IPS DF 6.9 (cell line): ENCODE measurements at regions not wholly inside any gene's neighbourhood (a gene's known extent, or its start where the extent isn't known, plus 50 kb on each side); places are given as distances from the start of the nearest gene placed in this dataset.

Experiments used
- DNase-seq: peaks from one replicate; pipeline ENCODE4 v3.0.0-alpha.2; 2013; ENCODE audit warnings: low read depth, low spot score
- H3K27ac ChIP-seq: one replicate; pipeline ENCODE4 v1.5.1; 2013; ENCODE audit warnings: low read length, control low read depth
- H3K27me3 ChIP-seq: 2 replicates; pipeline ENCODE4 v1.6.1; 2013; ENCODE audit warnings: mild to moderate bottlenecking, low read length; ENCODE audit not compliant: control insufficient read depth, insufficient read depth
- H3K36me3 ChIP-seq: 2 replicates; pipeline ENCODE4 v1.6.1; 2013; ENCODE audit warnings: low read length; ENCODE audit not compliant: control insufficient read depth, insufficient read depth
- H3K4me1 ChIP-seq: 2 replicates; pipeline ENCODE4 v1.6.1; 2013; ENCODE audit warnings: low read length; ENCODE audit not compliant: control insufficient read depth, insufficient read depth
- H3K4me3 ChIP-seq: 2 replicates; pipeline ENCODE4 v1.5.1; 2013; ENCODE audit warnings: mild to moderate bottlenecking, low read length
- H3K9me3 ChIP-seq: 2 replicates; pipeline ENCODE4 v1.6.1; 2013; ENCODE audit warnings: low read length, inconsistent platforms; ENCODE audit not compliant: control insufficient read depth, insufficient read depth
- WGBS: extraction: QIAGEN DNeasy Blood & Tissue Kit; methylation state at CpG from one replicate; pipeline ENCODE4 v1.1.7; 2013; ENCODE audit warnings: mixed read lengths, missing lambda C conversion rate; ENCODE audit not compliant: insufficient read length, insufficient coverage; 5-methylcytosine and 5-hydroxymethylcytosine counted together

DNA sequence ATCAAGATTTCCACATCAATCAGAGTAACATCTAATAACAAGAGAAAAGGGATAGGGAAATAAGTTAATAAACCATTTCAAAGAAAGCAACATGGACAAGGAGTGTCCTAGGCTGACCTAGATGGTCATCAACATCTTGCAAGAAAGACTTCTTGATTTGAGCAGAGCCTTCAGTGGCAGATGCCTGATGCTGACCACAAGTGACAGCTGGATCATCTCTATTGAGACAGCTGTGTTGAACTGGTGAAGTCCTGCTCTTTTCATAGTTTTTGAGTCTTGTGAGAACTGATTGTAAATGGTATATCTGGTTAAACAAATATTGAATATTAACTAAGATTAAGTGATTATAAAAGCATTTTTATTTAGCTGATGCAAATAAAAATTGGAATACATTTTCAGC is 1083.6 kb upstream of the LRFN5 start:
- no peaks in the 10 kb centered on the region for H3K4me1 ChIP-seq
- no peaks in the 10 kb centered on the region for H3K27me3 ChIP-seq
- H3K4me3 ChIP-seq, result no peak overlapping the region
- no peak overlapping the region for H3K27ac ChIP-seq
- H3K9me3 ChIP-seq, result no peaks in the 10 kb centered on the region
- H3K36me3 ChIP-seq, result no peaks in the 10 kb centered on the region
- no peak for DNase-seq

DNA sequence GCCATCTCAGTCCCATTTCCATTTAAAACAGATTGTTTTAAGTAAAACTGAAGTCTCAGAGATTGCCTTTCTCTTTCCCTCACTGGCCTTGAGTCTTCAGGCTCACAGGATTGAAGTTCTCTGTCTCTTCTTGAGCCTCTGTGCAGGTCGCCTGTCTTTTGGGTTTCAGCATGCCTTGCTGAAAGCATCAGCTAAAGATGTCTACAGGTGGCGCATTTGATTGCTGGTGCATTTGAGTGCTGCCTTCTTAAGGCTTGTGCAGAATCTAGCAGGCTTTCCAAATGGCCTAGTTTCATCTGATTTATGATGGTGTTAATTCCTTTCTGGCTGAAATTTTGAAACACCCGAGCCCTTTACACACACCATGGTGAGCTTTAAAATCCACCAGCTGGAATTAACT is 1062.2 kb upstream of the FBXO33 start:
- no peak overlapping the region for H3K27ac ChIP-seq
- no peak overlapping the region for H3K4me3 ChIP-seq
- WGBS, result no CpG with 5 or more reads among the region's 3 CpGs
- H3K36me3 ChIP-seq, result no peaks in the 10 kb centered on the region
- H3K27me3 ChIP-seq, result no peaks in the 10 kb centered on the region
- no peaks in the 10 kb centered on the region for H3K4me1 ChIP-seq
- no peaks in the 10 kb centered on the region for H3K9me3 ChIP-seq
- DNase-seq, result no peak

DNA sequence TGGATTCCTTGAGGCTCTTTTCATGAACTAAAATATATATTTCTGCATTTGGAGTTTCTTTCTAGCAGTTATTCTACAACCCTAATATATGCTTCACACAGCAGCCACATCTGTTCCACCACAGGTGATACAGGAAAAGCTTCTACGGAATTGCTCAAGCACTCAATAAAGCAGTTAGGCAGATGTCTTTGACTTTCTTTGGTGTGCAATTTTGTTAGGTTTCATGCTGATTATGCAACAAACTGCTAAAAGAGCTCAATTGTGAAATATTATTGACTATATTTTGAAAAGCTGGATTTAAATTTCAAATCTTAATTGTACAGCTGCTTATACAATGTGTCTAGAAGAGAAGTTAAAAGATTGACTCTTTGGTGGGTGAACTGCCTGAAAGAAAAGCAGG is 1055.6 kb upstream of the FBXO33 start:
- no peak overlapping the region for H3K4me3 ChIP-seq
- H3K4me1 ChIP-seq, result no peaks in the 10 kb centered on the region
- H3K9me3 ChIP-seq, result no peaks in the 10 kb centered on the region
- no peaks in the 10 kb centered on the region for H3K27me3 ChIP-seq
- no peak overlapping the region for H3K27ac ChIP-seq
- no peak for DNase-seq
- WGBS, result no CpG with 5 or more reads among the region's 1 CpG
- no peaks in the 10 kb centered on the region for H3K36me3 ChIP-seq

DNA sequence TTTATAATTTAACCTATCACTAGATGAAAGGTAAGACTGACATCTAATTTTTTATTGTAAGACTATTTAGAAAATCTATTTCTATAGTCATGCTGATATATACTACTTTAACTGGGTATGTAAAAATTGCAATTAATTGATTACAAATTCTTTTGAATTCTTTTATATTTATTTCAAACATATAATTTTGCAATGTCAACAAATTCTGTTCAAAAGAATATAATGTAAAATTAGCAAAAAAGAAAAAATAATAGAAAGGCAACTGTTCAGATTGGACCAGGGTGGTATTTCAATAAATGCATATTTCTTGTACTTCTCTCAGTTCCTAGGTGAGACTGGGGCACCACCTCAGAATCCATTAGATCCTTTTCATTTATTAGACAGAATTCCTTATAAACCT is 1053.5 kb upstream of the FBXO33 start:
- no peaks in the 10 kb centered on the region for H3K27me3 ChIP-seq
- no peaks in the 10 kb centered on the region for H3K36me3 ChIP-seq
- H3K4me1 ChIP-seq, result no peaks in the 10 kb centered on the region
- no peak overlapping the region for H3K4me3 ChIP-seq
- no peak overlapping the region for H3K27ac ChIP-seq
- H3K9me3 ChIP-seq, result no peaks in the 10 kb centered on the region
- no peak for DNase-seq

DNA sequence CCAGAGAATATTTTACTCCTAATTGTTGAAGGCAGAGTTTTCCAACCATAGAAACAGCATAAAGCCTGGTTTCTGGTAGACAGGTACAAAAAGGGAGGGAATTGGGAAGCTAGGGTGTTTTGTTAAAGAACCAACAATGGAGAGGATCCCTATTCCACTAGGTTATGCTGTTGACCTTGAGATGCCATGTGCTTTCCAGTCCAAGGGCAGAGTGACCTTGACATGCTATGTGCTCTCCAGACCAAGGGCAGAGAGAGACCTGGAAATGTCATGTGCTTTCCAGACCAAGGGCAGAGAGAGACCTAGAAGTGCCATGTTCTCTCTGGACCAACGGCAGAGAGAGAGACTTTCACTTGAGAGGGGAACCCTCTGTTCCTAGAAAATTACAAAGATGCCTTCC is 1043.8 kb upstream of the FBXO33 start:
- H3K27ac ChIP-seq, result no peak overlapping the region
- H3K27me3 ChIP-seq, result no peaks in the 10 kb centered on the region
- H3K4me1 ChIP-seq, result no peaks in the 10 kb centered on the region
- no peaks in the 10 kb centered on the region for H3K36me3 ChIP-seq
- WGBS, result no CpG with 5 or more reads among the region's 1 CpG
- H3K4me3 ChIP-seq, result no peak overlapping the region
- no peak for DNase-seq
- H3K9me3 ChIP-seq, result peaks cover 7% of the 10 kb centered on the region

DNA sequence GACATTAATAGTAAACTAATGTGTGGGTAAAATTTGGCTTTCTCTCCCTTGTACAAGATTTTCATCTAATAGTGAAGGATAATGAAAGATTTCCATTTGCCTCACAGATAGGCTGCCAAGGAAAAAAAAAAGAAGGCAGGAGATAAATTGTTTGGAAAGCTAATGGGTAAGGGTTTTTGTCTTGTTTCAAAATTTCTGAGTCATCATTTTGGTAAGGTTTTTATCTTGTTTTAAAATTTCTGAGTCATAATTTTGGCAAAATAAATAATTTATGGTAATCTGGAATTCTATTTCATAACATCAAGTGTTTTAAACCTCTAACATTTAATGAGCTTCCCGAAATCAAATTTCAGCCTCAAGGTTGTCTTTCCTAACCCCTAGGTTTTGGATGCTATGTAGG is 1035.7 kb upstream of the FBXO33 start:
- Histone ChIP-seq H3K9me3 (0 out of 2 replicates have a peak, but pooled peaks cover 2% of the 10 kb centered on the region), H3K36me3 (no peaks in the 10 kb centered on the region), H3K27ac (no peak overlapping the region), H3K4me1 (no peaks in the 10 kb centered on the region), H3K27me3 (no peaks in the 10 kb centered on the region), H3K4me3 (no peak overlapping the region)
- no CpG with 5 or more reads among the region's 1 CpG for WGBS
- DNase-seq, result no peak

DNA sequence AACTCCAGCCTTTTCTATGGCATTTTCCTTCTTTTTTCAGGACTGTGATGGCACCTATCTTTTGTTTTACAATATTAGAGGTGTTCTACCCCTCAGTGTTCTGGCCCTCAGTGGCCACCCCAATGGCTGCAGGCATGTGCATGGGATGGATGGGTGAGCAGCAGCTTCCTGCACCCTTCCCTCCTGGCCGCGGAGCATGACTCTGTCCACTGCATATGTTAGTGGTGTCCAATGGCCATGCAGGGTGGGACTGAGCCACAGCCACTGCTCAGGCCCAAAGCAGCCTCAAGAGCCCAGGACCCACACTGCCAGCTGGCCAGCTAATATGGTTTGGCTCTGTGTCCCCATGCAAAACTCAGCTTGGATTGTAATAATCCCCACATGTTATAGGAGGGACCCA is 1032.3 kb upstream of the FBXO33 start:
- Histone ChIP-seq H3K9me3 (no peaks in the 10 kb centered on the region), H3K36me3 (no peaks in the 10 kb centered on the region), H3K4me3 (no peak overlapping the region), H3K27me3 (no peaks in the 10 kb centered on the region), H3K4me1 (no peaks in the 10 kb centered on the region), H3K27ac (no peak overlapping the region)
- no peak for DNase-seq
- WGBS, result no CpG with 5 or more reads among the region's 2 CpGs

DNA sequence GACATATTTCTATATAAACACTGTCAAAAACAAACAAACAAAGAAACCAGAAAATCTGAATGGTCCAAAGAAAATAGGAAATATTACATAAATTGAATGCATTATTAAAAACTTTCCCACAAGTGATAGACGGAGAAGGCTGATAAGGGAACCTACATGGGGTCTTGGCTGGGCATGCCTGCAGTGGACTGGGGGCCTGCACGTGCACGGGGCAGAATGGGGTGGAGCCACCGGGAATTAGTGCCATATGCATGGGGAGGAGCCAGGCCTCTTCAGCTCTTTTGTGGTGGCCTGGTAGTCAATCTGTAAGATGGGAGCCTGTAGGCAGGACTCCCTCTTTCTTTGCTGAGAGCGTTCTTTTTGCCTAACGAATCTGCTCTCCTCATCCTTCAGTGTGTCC is 1031.7 kb upstream of the FBXO33 start:
- H3K9me3 ChIP-seq, result no peaks in the 10 kb centered on the region
- DNase-seq, result no peak
- no peak overlapping the region for H3K4me3 ChIP-seq
- H3K4me1 ChIP-seq, result no peaks in the 10 kb centered on the region
- no peaks in the 10 kb centered on the region for H3K27me3 ChIP-seq
- no CpG with 5 or more reads among the region's 6 CpGs for WGBS
- no peak overlapping the region for H3K27ac ChIP-seq
- H3K36me3 ChIP-seq, result no peaks in the 10 kb centered on the region

DNA sequence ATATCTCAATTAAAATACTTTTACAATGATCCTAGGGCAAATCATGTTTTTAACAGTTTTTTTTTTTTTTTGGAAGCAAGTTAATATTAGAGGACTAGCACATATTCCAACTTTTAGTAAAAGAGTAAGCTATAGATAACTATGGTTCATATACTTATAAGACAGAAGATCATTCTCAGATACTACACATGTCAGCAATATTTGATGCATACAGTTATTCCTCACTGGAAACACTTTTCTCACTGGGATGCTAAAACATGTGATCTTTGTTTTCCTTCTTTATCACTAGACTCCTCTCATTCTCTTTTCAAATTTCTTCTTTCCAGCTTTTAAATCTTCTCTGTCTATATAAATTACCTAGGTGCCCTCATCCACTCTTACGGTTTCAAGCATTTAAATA is 1020.4 kb upstream of the FBXO33 start:
- Histone ChIP-seq H3K27ac (no peak overlapping the region), H3K4me1 (no peaks in the 10 kb centered on the region), H3K9me3 (no peaks in the 10 kb centered on the region), H3K36me3 (no peaks in the 10 kb centered on the region), H3K27me3 (no peaks in the 10 kb centered on the region), H3K4me3 (no peak overlapping the region)
- no peak for DNase-seq
- WGBS, result 100% methylated on average over 1 of the region's 1 CpG

DNA sequence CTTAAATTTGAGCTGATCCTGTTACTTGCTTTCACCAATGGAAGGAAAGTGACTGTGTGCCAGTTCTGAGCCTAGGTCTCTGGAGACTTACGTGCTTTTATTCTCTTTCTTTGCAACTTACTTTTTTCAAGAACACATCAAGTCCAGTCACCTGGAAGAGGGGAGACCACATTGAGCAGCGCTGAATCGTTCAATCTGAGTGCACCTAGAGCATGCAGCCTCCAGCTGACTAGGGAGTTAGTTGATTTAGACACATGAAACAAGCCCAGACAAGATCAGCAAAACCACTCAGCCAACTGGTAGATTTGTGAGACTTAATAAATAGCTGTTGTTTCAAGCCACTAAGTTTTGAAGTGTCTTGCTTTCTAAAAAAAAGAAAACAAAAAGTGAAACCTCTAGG is 1014.8 kb upstream of the FBXO33 start:
- H3K4me1 ChIP-seq, result no peaks in the 10 kb centered on the region
- no peak overlapping the region for H3K27ac ChIP-seq
- no peak for DNase-seq
- H3K4me3 ChIP-seq, result no peak overlapping the region
- H3K36me3 ChIP-seq, result no peaks in the 10 kb centered on the region
- no peaks in the 10 kb centered on the region for H3K27me3 ChIP-seq
- WGBS, result no CpG with 5 or more reads among the region's 3 CpGs
- H3K9me3 ChIP-seq, result no peaks in the 10 kb centered on the region

DNA sequence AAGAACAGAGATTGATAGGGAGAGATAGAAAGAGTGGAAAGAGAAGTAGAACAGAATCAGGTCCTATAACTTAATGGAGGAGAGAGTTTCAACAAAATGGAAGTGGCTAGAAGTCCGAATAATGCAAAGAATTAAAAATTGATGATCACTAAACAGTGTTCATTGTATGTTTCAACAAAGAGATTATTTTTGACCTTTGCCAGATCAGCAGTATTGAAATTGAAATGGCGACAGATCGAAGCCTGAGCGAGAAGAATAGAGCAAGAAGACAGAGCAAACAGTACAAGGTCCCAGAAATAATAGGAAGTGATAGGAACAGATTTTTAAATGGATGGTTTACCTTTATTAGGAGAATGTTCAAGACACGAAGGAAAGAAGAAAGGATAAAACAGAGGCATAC is 1012.8 kb upstream of the FBXO33 start:
- Histone ChIP-seq H3K4me3 (no peak overlapping the region), H3K9me3 (no peaks in the 10 kb centered on the region)
- DNase-seq, result no peak

More for the DNA sequence above, 1012.8 kb upstream of the FBXO33 start:
- H3K36me3 ChIP-seq, result no peaks in the 10 kb centered on the region
- no peaks in the 10 kb centered on the region for H3K27me3 ChIP-seq
- no CpG with 5 or more reads among the region's 5 CpGs for WGBS
- H3K27ac ChIP-seq, result no peak overlapping the region
- no peaks in the 10 kb centered on the region for H3K4me1 ChIP-seq
